GM12872 (cell line): ENCODE measurements at regions not wholly inside any gene's neighbourhood (a gene's known extent, or its start where the extent isn't known, plus 50 kb on each side); places are given as distances from the start of the nearest gene placed in this dataset.

Source experiments
- CTCF ChIP-seq: IDR thresholded peaks from 3 replicates; pipeline ENCODE4 v1.5.1; 2011; ENCODE audit warnings: low read depth, mild to moderate bottlenecking, low read length, moderate library complexity; ENCODE audit not compliant: insufficient read depth

DNA sequence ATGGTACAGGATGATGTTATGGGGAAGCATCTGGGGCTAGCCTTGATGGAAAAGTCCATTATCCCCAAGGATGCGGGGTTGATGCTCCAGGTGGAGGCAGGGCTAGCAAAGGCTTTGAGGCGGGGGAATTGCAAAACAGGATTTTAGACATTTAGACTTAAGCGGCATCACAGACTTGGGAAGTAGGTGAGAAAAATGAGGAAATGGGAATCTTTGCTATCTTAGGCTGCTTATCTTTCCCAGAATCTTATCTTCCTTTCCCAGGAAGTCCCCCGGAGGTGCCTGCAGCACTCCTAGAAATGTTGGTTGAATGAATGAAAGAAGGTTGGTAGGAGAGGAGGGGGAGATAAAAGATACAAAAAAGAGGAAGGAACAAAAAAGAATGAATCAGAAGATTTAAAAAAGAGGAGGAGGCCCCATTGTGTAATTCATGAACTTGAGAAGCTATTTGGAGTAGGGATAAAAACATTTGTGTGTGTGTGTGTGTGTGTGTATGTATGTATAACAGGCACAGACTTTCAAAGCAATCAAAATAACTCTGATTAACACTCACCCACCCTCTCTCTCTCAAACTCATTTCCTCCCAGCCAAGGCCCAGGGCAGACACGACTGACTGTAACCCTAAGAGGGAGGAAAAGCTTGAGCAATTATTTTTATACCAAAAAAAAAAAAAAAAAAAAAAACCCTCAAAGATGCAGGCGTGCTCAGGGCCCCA lies 62.5 kb upstream of the TBX3 start:
- TF ChIP-seq CTCF, result no peak

DNA sequence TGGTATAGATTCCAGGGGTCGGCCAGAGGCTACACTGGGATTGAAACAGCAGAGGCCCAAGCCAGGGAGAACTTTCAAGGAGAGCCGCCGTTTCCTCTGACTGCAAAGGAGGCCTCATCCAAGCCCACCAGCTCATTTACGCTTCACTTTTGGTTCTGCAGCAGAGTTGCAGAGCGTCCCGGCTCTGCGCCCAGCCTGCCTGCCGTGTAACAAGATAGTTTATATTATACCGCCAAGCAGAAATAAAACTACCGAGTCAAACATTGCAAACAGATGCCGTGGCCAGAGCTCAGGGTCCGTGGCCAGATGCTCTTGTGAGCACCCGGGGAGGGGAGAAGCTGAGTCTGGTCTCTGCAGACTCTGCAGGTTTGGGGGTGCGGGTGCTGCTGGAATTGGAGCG lies 60.7 kb upstream of the TBX3 start:
- TF ChIP-seq CTCF, result no peak

DNA sequence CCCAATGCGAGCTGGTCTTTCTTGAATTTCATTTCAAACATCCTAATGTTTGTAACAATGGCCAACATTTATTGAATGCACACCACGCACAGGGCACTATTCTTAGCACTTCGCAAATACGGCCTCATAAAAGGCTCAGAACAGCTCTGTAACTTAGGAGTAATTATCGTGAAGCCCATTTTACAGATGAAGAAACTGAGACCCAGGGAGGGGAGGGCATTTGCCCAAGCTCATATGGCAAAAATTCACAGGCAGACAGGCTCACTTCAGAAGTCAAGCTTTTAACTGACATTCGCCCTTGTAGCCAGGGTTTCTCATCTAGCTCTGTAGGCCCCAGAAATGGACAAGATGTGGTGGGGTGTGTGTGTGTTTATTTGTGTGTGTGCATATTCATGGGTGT lies 60.3 kb upstream of the TBX3 start:
- no peak for TF ChIP-seq CTCF

DNA sequence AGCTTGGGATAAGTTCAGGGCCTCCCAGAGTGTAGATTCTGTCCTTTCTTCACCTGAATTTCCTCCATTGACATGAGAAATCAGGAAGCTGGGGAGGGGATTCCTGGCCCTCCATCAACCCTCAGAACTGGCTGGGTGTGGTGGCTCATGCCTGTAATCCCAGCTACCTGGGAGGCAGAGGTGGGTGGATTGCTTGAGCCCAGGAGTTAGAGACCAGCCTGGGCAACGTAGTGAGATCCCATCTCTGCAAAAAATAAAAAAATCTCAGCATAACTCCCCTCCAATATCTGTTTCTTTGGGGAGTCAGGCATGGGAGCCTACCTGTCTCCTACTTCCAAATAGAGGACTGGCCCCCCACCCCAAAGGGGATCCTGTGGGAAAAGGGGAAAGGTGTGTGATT lies 59.8 kb upstream of the TBX3 start:
- no peak for TF ChIP-seq CTCF

- TF ChIP-seq CTCF, result no peak
These were observed 59.3 kb upstream of the TBX3 start for GRCh38 chr12:114743289-114743688.

DNA sequence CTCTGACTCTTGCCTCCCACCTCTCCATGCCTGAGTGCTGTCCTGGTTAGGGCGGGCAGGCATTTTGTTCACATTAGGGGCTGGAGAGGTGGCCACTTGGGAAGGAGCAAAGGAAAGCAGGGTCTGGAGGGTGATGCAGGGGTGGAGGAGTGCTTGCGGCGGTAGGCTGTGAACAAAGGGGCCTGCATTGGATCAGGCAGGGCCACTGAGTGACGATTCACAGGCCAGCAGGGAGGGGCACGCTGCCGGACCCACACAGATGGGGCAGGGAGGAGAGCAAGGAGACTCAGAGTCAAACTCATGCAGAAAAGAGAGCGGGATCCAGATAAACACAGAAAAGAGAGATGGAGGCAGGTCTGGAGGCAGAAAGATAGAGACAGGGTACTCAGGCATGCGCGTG lies 58.4 kb upstream of the TBX3 start:
- TF ChIP-seq CTCF, result no peak

DNA sequence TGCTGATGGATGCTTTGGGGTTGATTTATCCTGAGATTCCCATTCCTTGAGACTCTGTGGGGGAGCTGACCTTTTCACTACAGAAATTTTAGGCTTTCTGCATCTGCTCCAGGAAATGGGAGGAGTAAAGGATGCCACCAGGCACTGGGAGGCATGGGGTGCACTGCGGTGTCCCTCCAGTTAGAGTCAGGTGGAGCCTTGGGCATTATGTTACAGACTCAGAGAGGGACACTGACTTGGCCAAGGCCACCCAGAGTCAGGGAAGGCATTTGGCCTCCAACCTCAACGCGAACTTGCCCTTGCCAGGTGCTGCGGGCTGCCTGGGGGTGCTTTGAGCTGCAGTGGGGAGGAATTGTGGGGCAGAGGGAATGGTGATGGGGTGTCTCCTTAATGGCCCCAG lies 58.0 kb upstream of the TBX3 start:
- no peak for TF ChIP-seq CTCF

DNA sequence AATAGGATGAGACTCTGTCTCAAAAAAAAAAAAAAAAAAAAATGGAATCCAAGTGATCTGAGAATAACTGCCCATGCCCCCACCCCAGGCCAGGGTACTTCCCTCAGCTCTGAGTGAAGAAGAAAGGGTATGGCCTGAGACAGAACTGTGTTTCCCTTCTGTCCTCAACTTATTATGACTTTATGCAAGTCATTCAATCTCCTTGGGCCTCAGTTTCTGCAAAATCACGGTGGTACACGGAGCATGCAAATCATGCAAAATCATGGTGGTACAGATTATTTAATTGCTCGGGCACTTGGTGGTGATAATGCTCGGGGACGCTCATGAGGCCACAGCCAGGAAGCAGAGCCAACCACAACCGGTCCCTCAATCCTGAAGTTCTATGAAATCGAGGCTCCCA lies 56.5 kb upstream of the TBX3 start:
- no peak for TF ChIP-seq CTCF
